SK-N-SH treated with all-trans-retinoic acid at 6 μM for 48 hours (cell line): ENCODE measurements at regions not wholly inside any gene's neighbourhood (a gene's known extent, or its start where the extent isn't known, plus 50 kb on each side); places are given as distances from the start of the nearest gene placed in this dataset.

Experiments
- ATAC-seq: fragments of 200-7000 bp; cut with Tn5 transposase; 3 replicates; pipeline ENCODE4 v1.9.1; 2020; ENCODE audit warnings: mild to moderate bottlenecking, moderate library complexity
- ARNTL ChIP-seq: fragments of 450-650 bp; formaldehyde crosslinking; IDR thresholded peaks from 2 replicates; pipeline ENCODE4 v1.5.0; 2020; ENCODE audit warnings: low read depth, mild to moderate bottlenecking, moderate library complexity, borderline replicate concordance
- BACH2 ChIP-seq: fragments of 250-450 bp; sonication (Bioruptor Pico); IDR thresholded peaks from 2 replicates; pipeline ENCODE4 v1.9.0; 2021; ENCODE audit warnings: mild to moderate bottlenecking, borderline replicate concordance
- CSDC2 ChIP-seq: fragments of 250-450 bp; sonication (Bioruptor Pico); IDR thresholded peaks from 2 replicates; pipeline ENCODE4 v1.5.0; 2020; ENCODE audit warnings: mild to moderate bottlenecking, moderate library complexity
- ESRRG ChIP-seq: fragments of 250-450 bp; sonication (Bioruptor Pico); IDR thresholded peaks from 2 replicates; pipeline ENCODE4 v1.6.1; 2021; ENCODE audit warnings: mild to moderate bottlenecking
- GLIS3 ChIP-seq: fragments of 250-450 bp; sonication (Bioruptor Pico); IDR thresholded peaks from 2 replicates; pipeline ENCODE4 v1.5.0; 2020; ENCODE audit warnings: mild to moderate bottlenecking, moderate library complexity
- ISL1 ChIP-seq: fragments of 250-450 bp; sonication (Bioruptor Pico); IDR thresholded peaks from 2 replicates; pipeline ENCODE4 v2.1.2; 2022; ENCODE audit warnings: mild to moderate bottlenecking, moderate library complexity
- PATZ1 ChIP-seq: fragments of 250-450 bp; sonication (Bioruptor Pico); IDR thresholded peaks from 2 replicates; pipeline ENCODE4 v1.8.0; 2020; ENCODE audit warnings: mild to moderate bottlenecking, moderate library complexity, borderline replicate concordance
- RARB ChIP-seq: fragments of 250-450 bp; sonication (Bioruptor Pico); IDR thresholded peaks from 2 replicates; pipeline ENCODE4 v1.8.0; 2021; ENCODE audit warnings: mild to moderate bottlenecking, moderate library complexity
- SNAI2 ChIP-seq: fragments of 250-450 bp; sonication (Bioruptor Pico); IDR thresholded peaks from 2 replicates; pipeline ENCODE4 v1.5.0; 2020; ENCODE audit warnings: mild to moderate bottlenecking, moderate library complexity
- TCF4 ChIP-seq: fragments of 250-450 bp; sonication (Bioruptor Pico); IDR thresholded peaks from 2 replicates; pipeline ENCODE4 v1.8.0; 2021; ENCODE audit warnings: mild to moderate bottlenecking, moderate library complexity, borderline replicate concordance
- TOX ChIP-seq: fragments of 250-450 bp; sonication (Bioruptor Pico); IDR thresholded peaks from 2 replicates; pipeline ENCODE4 v1.8.0; 2021; ENCODE audit warnings: mild to moderate bottlenecking, moderate library complexity, borderline replicate concordance
- ZC3H10 ChIP-seq: fragments of 250-450 bp; sonication (Bioruptor Pico); IDR thresholded peaks from 2 replicates; pipeline ENCODE4 v1.5.1; 2021; ENCODE audit warnings: mild to moderate bottlenecking, moderate library complexity
- ZFP3 ChIP-seq: fragments of 250-450 bp; sonication (Bioruptor Pico); IDR thresholded peaks from 2 replicates; pipeline ENCODE4 v1.5.0; 2020; ENCODE audit warnings: mild to moderate bottlenecking, moderate library complexity
- ZFP30 ChIP-seq: fragments of 450-650 bp; formaldehyde crosslinking; IDR thresholded peaks from 2 replicates; pipeline ENCODE4 v1.5.0; 2022; ENCODE audit warnings: mild to moderate bottlenecking, moderate library complexity
- ZNF565 ChIP-seq: fragments of 450-650 bp; formaldehyde crosslinking; conservative IDR thresholded peaks from 2 replicates; pipeline ENCODE4 v1.5.0; 2020; ENCODE audit warnings: low read depth, mild to moderate bottlenecking, moderate library complexity
- ZNF70 ChIP-seq: fragments of 450-650 bp; formaldehyde crosslinking; IDR thresholded peaks from 2 replicates; pipeline ENCODE4 v1.5.0; 2020; ENCODE audit warnings: mild to moderate bottlenecking, moderate library complexity
- ZNF8 ChIP-seq: fragments of 450-650 bp; formaldehyde crosslinking; IDR thresholded peaks from 2 replicates; pipeline ENCODE4 v1.5.0; 2020; ENCODE audit warnings: mild to moderate bottlenecking, moderate library complexity
- TF ChIP-seq, protein P1 (sequence below): fragments of 250-450 bp; sonication (Bioruptor Pico); IDR thresholded peaks from 2 replicates; pipeline ENCODE4 v1.8.0; 2021; ENCODE audit warnings: low read depth, mild to moderate bottlenecking, moderate library complexity, borderline replicate concordance
- TF ChIP-seq, protein P2 (sequence below): fragments of 250-450 bp; sonication (Bioruptor Pico); IDR thresholded peaks from 2 replicates; pipeline ENCODE4 v1.5.0; 2020; ENCODE audit warnings: mild to moderate bottlenecking, moderate library complexity

- no peak for TF ChIP-seq ISL1 (CRISPR knock-in tag)
- TF ChIP-seq GLIS3 (CRISPR knock-in tag) = no peak
- TF ChIP-seq BACH2 (CRISPR knock-in tag) = no peak
- no peak for TF ChIP-seq ZNF565
- TF ChIP-seq TCF4 (CRISPR knock-in tag) = no peak
- no peak for TF ChIP-seq CSDC2 (CRISPR knock-in tag)
- no peak for TF ChIP-seq ZNF70 (CRISPR knock-in tag)
- ATAC-seq = no peak
These were observed 352.3 kb upstream of the ATXN7L3B start for GRCh38 chr12:74185360-74185759.

GRCh38 chr12:74193191-74193590 is 344.4 kb upstream of the ATXN7L3B start:
- TF ChIP-seq ESRRG (CRISPR knock-in tag) = no peak
- TF ChIP-seq CSDC2 (CRISPR knock-in tag) = no peak
- TF ChIP-seq PATZ1 = no peak
- TF ChIP-seq ZNF70 (CRISPR knock-in tag) = no peak
- TF ChIP-seq ZC3H10 (CRISPR knock-in tag) = no peak
- no peak for TF ChIP-seq TCF4 (CRISPR knock-in tag)
- TF ChIP-seq BACH2 (CRISPR knock-in tag) = no peak
- TF ChIP-seq, protein P1, sequence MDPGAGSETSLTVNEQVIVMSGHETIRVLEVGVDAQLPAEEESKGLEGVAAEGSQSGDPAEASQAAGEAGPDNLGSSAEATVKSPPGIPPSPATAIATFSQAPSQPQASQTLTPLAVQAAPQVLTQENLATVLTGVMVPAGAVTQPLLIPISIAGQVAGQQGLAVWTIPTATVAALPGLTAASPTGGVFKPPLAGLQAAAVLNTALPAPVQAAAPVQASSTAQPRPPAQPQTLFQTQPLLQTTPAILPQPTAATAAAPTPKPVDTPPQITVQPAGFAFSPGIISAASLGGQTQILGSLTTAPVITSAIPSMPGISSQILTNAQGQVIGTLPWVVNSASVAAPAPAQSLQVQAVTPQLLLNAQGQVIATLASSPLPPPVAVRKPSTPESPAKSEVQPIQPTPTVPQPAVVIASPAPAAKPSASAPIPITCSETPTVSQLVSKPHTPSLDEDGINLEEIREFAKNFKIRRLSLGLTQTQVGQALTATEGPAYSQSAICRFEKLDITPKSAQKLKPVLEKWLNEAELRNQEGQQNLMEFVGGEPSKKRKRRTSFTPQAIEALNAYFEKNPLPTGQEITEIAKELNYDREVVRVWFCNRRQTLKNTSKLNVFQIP (CRISPR knock-in tag) = no peak
- no peak for TF ChIP-seq ZFP3 (CRISPR knock-in tag)
- TF ChIP-seq GLIS3 (CRISPR knock-in tag) = no peak
- no peak for TF ChIP-seq SNAI2
- TF ChIP-seq ZNF565 = no peak
- no peak for TF ChIP-seq ZNF8 (CRISPR knock-in tag)
- TF ChIP-seq ARNTL (CRISPR knock-in tag) = no peak
- no peak for TF ChIP-seq ZFP30
- TF ChIP-seq RARB (CRISPR knock-in tag) = no peak
- no peak for TF ChIP-seq TOX (CRISPR knock-in tag)
- TF ChIP-seq, protein P2, sequence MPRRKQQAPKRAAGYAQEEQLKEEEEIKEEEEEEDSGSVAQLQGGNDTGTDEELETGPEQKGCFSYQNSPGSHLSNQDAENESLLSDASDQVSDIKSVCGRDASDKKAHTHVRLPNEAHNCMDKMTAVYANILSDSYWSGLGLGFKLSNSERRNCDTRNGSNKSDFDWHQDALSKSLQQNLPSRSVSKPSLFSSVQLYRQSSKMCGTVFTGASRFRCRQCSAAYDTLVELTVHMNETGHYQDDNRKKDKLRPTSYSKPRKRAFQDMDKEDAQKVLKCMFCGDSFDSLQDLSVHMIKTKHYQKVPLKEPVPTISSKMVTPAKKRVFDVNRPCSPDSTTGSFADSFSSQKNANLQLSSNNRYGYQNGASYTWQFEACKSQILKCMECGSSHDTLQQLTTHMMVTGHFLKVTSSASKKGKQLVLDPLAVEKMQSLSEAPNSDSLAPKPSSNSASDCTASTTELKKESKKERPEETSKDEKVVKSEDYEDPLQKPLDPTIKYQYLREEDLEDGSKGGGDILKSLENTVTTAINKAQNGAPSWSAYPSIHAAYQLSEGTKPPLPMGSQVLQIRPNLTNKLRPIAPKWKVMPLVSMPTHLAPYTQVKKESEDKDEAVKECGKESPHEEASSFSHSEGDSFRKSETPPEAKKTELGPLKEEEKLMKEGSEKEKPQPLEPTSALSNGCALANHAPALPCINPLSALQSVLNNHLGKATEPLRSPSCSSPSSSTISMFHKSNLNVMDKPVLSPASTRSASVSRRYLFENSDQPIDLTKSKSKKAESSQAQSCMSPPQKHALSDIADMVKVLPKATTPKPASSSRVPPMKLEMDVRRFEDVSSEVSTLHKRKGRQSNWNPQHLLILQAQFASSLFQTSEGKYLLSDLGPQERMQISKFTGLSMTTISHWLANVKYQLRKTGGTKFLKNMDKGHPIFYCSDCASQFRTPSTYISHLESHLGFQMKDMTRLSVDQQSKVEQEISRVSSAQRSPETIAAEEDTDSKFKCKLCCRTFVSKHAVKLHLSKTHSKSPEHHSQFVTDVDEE (CRISPR knock-in tag) = no peak
- no peak for ATAC-seq

- ATAC-seq = no peak
- no peak for TF ChIP-seq PATZ1
- TF ChIP-seq ARNTL (CRISPR knock-in tag) = no peak
- no peak for TF ChIP-seq SNAI2
- TF ChIP-seq, protein P1 (CRISPR knock-in tag) = no peak
These were observed 333.4 kb upstream of the ATXN7L3B start for GRCh38 chr12:74204236-74204635.
